Cardiac muscle cell (in vitro differentiated cells and primary cell): ENCODE measurements at regions not wholly inside any gene's neighbourhood (a gene's known extent, or its start where the extent isn't known, plus 50 kb on each side); places are given as distances from the start of the nearest gene placed in this dataset.
A peak's percentile ranks its signal among the peaks of the same experiment; 100 is the strongest.

Experiments used
- DNase-seq, 2 donors: peaks; one replicate each; pipeline versions ENCODE4 v3.0.0 to v3.0.0-alpha.2; 2010 to 2017; ENCODE audit warnings: low read depth in 1 of 2, low spot score in 1 of 2
- H3K27ac ChIP-seq: fragments of 200-600 bp; sonication (generic); 2 replicates; pipeline ENCODE4 v1.5.1; 2016
- H3K27me3 ChIP-seq: fragments of 200-600 bp; sonication (generic); 2 replicates; pipeline ENCODE4 v1.6.0; 2016; ENCODE audit warnings: control low read depth
- H3K36me3 ChIP-seq: fragments of 200-600 bp; sonication (generic); 2 replicates; pipeline ENCODE4 v1.5.1; 2016; ENCODE audit warnings: control low read depth
- H3K4me1 ChIP-seq: fragments of 200-600 bp; sonication (generic); 2 replicates; pipeline ENCODE4 v1.8.1; 2017; ENCODE audit warnings: low read depth, mild to moderate bottlenecking, mixed run types
- H3K4me3 ChIP-seq: fragments of 200-600 bp; sonication (generic); 2 replicates; pipeline ENCODE4 v1.5.1; 2016; ENCODE audit warnings: mild to moderate bottlenecking
- H3K9me3 ChIP-seq: fragments of 200-600 bp; sonication (generic); 2 replicates; pipeline ENCODE4 v1.5.1; 2017; ENCODE audit warnings: low read depth, mild to moderate bottlenecking, control low read depth
- CTCF ChIP-seq: IDR thresholded peaks from 2 replicates; pipeline ENCODE4 v1.5.1; 2012; ENCODE audit warnings: low read depth, mild to moderate bottlenecking, low read length

- TF ChIP-seq CTCF: no peak
- H3K4me3 ChIP-seq: no peak overlapping the region
- no peak overlapping the region for H3K27ac ChIP-seq
These were observed 228.1 kb downstream of the FGF9 start for GRCh38 chr13:21898945-21899344.

GRCh38 chr13:21901336-21901735, 230.5 kb downstream of the FGF9 start:
- H3K4me1 ChIP-seq: peaks cover 13% of the 10 kb centered on the region
- no peak for TF ChIP-seq CTCF
- no peak overlapping the region for H3K27ac ChIP-seq
- H3K36me3 ChIP-seq: no peaks in the 10 kb centered on the region
- no peak for DNase-seq
- no peak overlapping the region for H3K4me3 ChIP-seq
- H3K27me3 ChIP-seq: peaks cover 3% of the 10 kb centered on the region
- H3K9me3 ChIP-seq: no peaks in the 10 kb centered on the region

More at GRCh38 chr13:21898945-21899344, 228.1 kb downstream of the FGF9 start:
- peaks cover 22% of the 10 kb centered on the region for H3K4me1 ChIP-seq
- no peaks in the 10 kb centered on the region for H3K9me3 ChIP-seq
- H3K27me3 ChIP-seq: peaks cover 2% of the 10 kb centered on the region
- no peak for DNase-seq
- H3K36me3 ChIP-seq: no peaks in the 10 kb centered on the region

GRCh38 chr13:21901811-21902708, 231.2 kb downstream of the FGF9 start:
- peaks cover 17% of the 10 kb centered on the region for H3K4me1 ChIP-seq
- H3K27ac ChIP-seq: no peak overlapping the region
- no peak overlapping the region for H3K4me3 ChIP-seq
- peaks cover 3% of the 10 kb centered on the region for H3K27me3 ChIP-seq
- peak in 1 of 2 donors; percentile 7 for DNase-seq
- TF ChIP-seq CTCF: no peak
- H3K36me3 ChIP-seq: no peaks in the 10 kb centered on the region
- no peaks in the 10 kb centered on the region for H3K9me3 ChIP-seq

GRCh38 chr13:21902709-21903098, 231.8 kb downstream of the FGF9 start:
- no peaks in the 10 kb centered on the region for H3K36me3 ChIP-seq
- H3K4me1 ChIP-seq: peaks cover 14% of the 10 kb centered on the region
- H3K9me3 ChIP-seq: no peaks in the 10 kb centered on the region
- H3K4me3 ChIP-seq: no peak overlapping the region
- peaks cover 3% of the 10 kb centered on the region for H3K27me3 ChIP-seq
- no peak for DNase-seq
- TF ChIP-seq CTCF: no peak
- H3K27ac ChIP-seq: no peak overlapping the region

- Histone ChIP-seq H3K9me3 (no peaks in the 10 kb centered on the region), H3K36me3 (no peaks in the 10 kb centered on the region), H3K27me3 (peaks cover 3% of the 10 kb centered on the region), H3K4me3 (no peak overlapping the region), H3K4me1 (peaks cover 10% of the 10 kb centered on the region), H3K27ac (no peak overlapping the region)
- TF ChIP-seq CTCF: no peak
- no peak for DNase-seq
These were observed 234.6 kb downstream of the FGF9 start for GRCh38 chr13:21905486-21905885.
